Natural killer cell treated with Interleukin-12 subunit alpha and Interleukin-12 subunit beta and Interleukin-15 and Interleukin-18, amount 100 ng/mL, for 72 hours (primary cell): ENCODE measurements at regions not wholly inside any gene's neighbourhood (a gene's known extent, or its start where the extent isn't known, plus 50 kb on each side); places are given as distances from the start of the nearest gene placed in this dataset.
"Not testable (repeated sequence)": the region's sequence is repeated elsewhere in the genome, so short reads cannot be mapped to it uniquely, and the experiment has no call there.

Experiments used
- ATAC-seq, 2 donors: fragments of 150-1000 bp; cut with Tn5 transposase in 1 of 2; sonication (Bioruptor Pico), chemical (Tn5 transposase) in 1 of 2; 2 replicates each; pipeline ENCODE4 v1.10.0; 2021
- DNase-seq: peaks from one replicate; pipeline ENCODE4 v3.0.0; 2022; ENCODE audit warnings: low spot score
- H3K27ac Mint-ChIP-seq, 2 donors: 1 replicate in 1 of 2; 2 replicates in 1 of 2; pipeline ENCODE4 v1.8.0; 2022; ENCODE audit warnings: mixed read lengths in 2 of 2, mild to moderate bottlenecking in 1 of 2, moderate library complexity in 1 of 2
- H3K27me3 Mint-ChIP-seq, 2 donors: 1 replicate in 1 of 2; 2 replicates in 1 of 2; pipeline ENCODE4 v1.8.0; 2022; ENCODE audit warnings: mixed read lengths in 2 of 2
- H3K36me3 Mint-ChIP-seq: one replicate; pipeline ENCODE4 v1.8.0; 2022; ENCODE audit warnings: mixed read lengths
- H3K4me1 Mint-ChIP-seq, 2 donors: 1 replicate in 1 of 2; 2 replicates in 1 of 2; pipeline ENCODE4 v1.8.0; 2022; ENCODE audit warnings: low read depth in 2 of 2, mixed read lengths in 2 of 2, mild to moderate bottlenecking in 1 of 2
- H3K4me3 Mint-ChIP-seq: one replicate; pipeline ENCODE4 v1.8.0; 2022; ENCODE audit warnings: mixed read lengths
- H3K9me3 Mint-ChIP-seq: 2 replicates; pipeline ENCODE4 v1.8.0; 2022; ENCODE audit warnings: mixed read lengths

- H3K9me3 Mint-ChIP-seq: peaks cover 13% of the 10 kb centered on the region
- no peak overlapping the region for H3K4me3 Mint-ChIP-seq
- H3K36me3 Mint-ChIP-seq: peaks cover 5% of the 10 kb centered on the region
- DNase-seq (no peak), ATAC-seq (no peak)
- H3K4me1 Mint-ChIP-seq: no peaks in the 10 kb centered on the region
- H3K27me3 Mint-ChIP-seq: no peaks in the 10 kb centered on the region
- no peak overlapping the region for H3K27ac Mint-ChIP-seq
Observed at GRCh38 chr11:16542353-16542752, 186.0 kb upstream of the SOX6 start.

- ATAC-seq (no peak), DNase-seq (no peak)
- Mint-ChIP-seq H3K36me3 (peaks cover 5% of the 10 kb centered on the region), H3K27ac (no peak overlapping the region), H3K9me3 (peaks cover 14% of the 10 kb centered on the region), H3K27me3 (no peaks in the 10 kb centered on the region), H3K4me1 (no peaks in the 10 kb centered on the region), H3K4me3 (no peak overlapping the region)
Observed at GRCh38 chr11:16536513-16536912, 180.2 kb upstream of the SOX6 start.

GRCh38 chr11:16528639-16529038 is 172.3 kb upstream of the SOX6 start:
- ATAC-seq (no peak), DNase-seq (no peak)
- Mint-ChIP-seq H3K27ac (no peak overlapping the region), H3K27me3 (no peaks in the 10 kb centered on the region), H3K9me3 (peaks cover 4% of the 10 kb centered on the region), H3K4me3 (no peak overlapping the region), H3K36me3 (no peaks in the 10 kb centered on the region), H3K4me1 (no peaks in the 10 kb centered on the region)

GRCh38 chr11:16527525-16528246 is 171.3 kb upstream of the SOX6 start:
- Mint-ChIP-seq H3K4me3 (no peak overlapping the region), H3K36me3 (no peaks in the 10 kb centered on the region), H3K9me3 (peaks cover 4% of the 10 kb centered on the region), H3K27me3 (no peaks in the 10 kb centered on the region), H3K27ac (no peak overlapping the region), H3K4me1 (no peaks in the 10 kb centered on the region)
- ATAC-seq: no peak
- no peak for DNase-seq

- H3K36me3 Mint-ChIP-seq: no peaks in the 10 kb centered on the region
- no peak overlapping the region for H3K27ac Mint-ChIP-seq
- no peaks in the 10 kb centered on the region for H3K4me1 Mint-ChIP-seq
- peaks cover 4% of the 10 kb centered on the region for H3K9me3 Mint-ChIP-seq
- no peak overlapping the region for H3K4me3 Mint-ChIP-seq
- no peak for DNase-seq
- no peaks in the 10 kb centered on the region for H3K27me3 Mint-ChIP-seq
- ATAC-seq: no peak
Observed at GRCh38 chr11:16526947-16527346, 170.6 kb upstream of the SOX6 start.

DNA sequence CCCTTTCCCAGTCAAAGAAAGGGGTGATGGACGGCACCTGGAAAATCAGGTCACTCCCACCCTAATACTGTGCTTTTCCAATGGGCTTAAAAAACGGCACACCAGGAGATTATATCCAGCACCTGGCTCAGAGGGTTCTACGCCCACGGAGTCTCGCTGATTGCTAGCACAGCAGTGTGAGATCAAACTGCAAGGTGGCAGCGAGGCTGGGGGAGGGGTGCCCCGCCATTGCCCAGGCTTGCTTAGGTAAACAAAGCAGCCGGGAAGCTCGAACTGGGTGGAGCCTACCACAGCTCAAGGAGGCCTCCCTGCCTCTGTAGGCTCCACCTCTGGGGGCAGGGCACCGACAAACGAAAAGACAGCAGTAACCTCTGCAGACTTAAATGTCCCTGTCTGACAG is 164.4 kb upstream of the SOX6 start:
- H3K27ac Mint-ChIP-seq, DNase-seq, H3K36me3 Mint-ChIP-seq, H3K27me3 Mint-ChIP-seq, H3K9me3 Mint-ChIP-seq, H3K4me3 Mint-ChIP-seq, H3K4me1 Mint-ChIP-seq, ATAC-seq: not testable (repeated sequence)

- no peak overlapping the region for H3K27ac Mint-ChIP-seq
- H3K9me3 Mint-ChIP-seq: peaks cover 4% of the 10 kb centered on the region
- H3K4me1 Mint-ChIP-seq: no peaks in the 10 kb centered on the region
- no peak overlapping the region for H3K4me3 Mint-ChIP-seq
- no peaks in the 10 kb centered on the region for H3K36me3 Mint-ChIP-seq
- ATAC-seq (no peak), DNase-seq (no peak)
- H3K27me3 Mint-ChIP-seq: no peaks in the 10 kb centered on the region
Observed at GRCh38 chr11:16512899-16513241, 156.5 kb upstream of the SOX6 start.

GRCh38 chr11:16512198-16512898 is 156.0 kb upstream of the SOX6 start:
- Mint-ChIP-seq H3K27me3 (no peaks in the 10 kb centered on the region), H3K27ac (no peak overlapping the region), H3K4me3 (no peak overlapping the region), H3K9me3 (peaks cover 4% of the 10 kb centered on the region), H3K36me3 (no peaks in the 10 kb centered on the region), H3K4me1 (no peaks in the 10 kb centered on the region)
- no peak for DNase-seq
- no peak for ATAC-seq

- no peaks in the 10 kb centered on the region for H3K27me3 Mint-ChIP-seq
- no peaks in the 10 kb centered on the region for H3K4me1 Mint-ChIP-seq
- no peak overlapping the region for H3K4me3 Mint-ChIP-seq
- no peak for DNase-seq
- ATAC-seq: no peak
- H3K9me3 Mint-ChIP-seq: peaks cover 7% of the 10 kb centered on the region
- H3K36me3 Mint-ChIP-seq: peaks cover 4% of the 10 kb centered on the region
- H3K27ac Mint-ChIP-seq: no peak overlapping the region
Observed at GRCh38 chr11:16511116-16512114, 155.1 kb upstream of the SOX6 start.

DNA sequence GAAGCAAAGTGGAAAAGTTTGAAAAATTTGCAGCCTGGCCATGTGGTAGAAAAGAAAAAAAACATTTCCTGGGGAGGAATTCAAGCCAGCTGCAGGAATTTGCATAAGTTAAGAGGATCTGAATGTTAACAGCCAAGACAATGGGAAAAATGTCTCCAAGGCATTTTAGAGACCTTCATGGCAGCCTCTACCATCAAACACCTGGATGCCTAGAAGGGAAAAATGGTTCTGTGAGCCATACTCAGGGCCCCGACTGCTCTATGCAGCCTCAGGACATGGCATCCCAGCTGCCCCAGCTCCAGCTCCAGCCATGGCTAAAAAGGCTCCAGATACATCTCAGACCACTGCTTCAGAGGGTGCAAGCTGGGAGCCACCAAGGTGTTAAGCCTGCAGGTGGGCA is 149.1 kb upstream of the SOX6 start:
- peaks cover 10% of the 10 kb centered on the region for H3K9me3 Mint-ChIP-seq

GRCh38 chr11:16503891-16504290 is 147.5 kb upstream of the SOX6 start:
- peaks cover 15% of the 10 kb centered on the region for H3K9me3 Mint-ChIP-seq
- H3K27me3 Mint-ChIP-seq, ATAC-seq, DNase-seq, H3K4me3 Mint-ChIP-seq, H3K27ac Mint-ChIP-seq, H3K4me1 Mint-ChIP-seq: not testable (repeated sequence)
- peaks cover 17% of the 10 kb centered on the region for H3K36me3 Mint-ChIP-seq

More for the DNA sequence above, 149.1 kb upstream of the SOX6 start:
- Mint-ChIP-seq H3K4me3 (no peak overlapping the region), H3K4me1 (no peaks in the 10 kb centered on the region), H3K36me3 (peaks cover 12% of the 10 kb centered on the region), H3K27me3 (no peaks in the 10 kb centered on the region), H3K27ac (no peak overlapping the region)
- DNase-seq (no peak), ATAC-seq (no peak)

DNA sequence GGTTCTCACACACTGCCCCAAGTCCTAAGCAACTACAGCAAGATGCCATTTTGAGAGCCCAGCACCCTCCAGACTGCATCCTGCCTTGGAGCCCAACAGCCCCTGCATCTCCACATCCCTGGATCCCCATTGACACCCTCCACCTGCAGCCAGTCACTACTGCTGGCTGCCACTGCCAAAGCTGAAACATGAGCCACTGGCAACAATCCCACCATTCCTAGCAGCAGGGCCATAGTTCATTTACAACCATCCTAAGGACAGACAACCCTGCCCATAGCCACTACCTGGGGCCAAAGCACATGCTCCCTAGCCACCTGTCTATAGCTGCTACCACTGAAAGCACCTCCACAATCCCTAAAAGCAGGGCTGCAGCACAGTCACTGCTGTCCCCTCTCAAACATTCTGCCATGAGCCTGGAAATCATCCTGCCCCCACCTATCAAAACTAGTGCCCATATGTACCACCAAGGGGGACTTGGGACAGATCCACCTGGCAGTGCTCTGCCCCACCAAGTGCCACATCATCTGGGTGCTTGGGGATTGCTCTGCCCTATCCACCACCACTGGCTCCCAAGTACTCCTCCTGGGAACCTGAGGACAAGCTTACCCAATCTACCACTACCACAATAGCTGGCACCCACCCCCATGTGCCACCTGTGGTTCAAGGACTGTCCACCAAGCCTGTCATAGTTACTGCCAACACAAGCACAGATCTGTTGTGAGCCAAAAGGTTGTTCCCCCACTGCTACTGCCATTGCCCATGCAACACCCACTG is 138.8 kb upstream of the SOX6 start:
- Mint-ChIP-seq H3K4me3 (no peak overlapping the region), H3K36me3 (peaks cover 6% of the 10 kb centered on the region), H3K4me1 (no peaks in the 10 kb centered on the region), H3K9me3 (peaks cover 15% of the 10 kb centered on the region), H3K27ac (no peak overlapping the region), H3K27me3 (no peaks in the 10 kb centered on the region)
- no peak for DNase-seq
- ATAC-seq: peak in 1 of 2 donors; percentile 44

DNA sequence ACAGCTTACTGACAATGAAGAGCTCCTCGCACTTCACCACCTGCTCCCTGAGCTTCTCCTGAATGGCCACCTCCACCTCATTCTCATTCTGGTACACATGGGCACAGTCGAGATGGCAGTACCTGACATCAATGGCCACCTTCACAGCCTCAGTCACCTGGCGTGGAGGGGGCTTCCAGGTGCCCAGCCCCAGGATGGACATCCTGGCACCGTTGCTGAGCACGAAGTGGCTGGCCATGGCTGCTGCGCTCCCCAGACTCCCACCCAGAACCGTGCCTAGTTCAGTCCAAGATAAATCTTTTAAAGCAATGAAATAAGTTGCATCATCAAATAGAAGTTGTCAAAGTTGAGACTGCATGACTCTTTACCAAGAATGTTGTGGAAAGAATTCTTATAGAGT is 128.1 kb upstream of the SOX6 start:
- DNase-seq (no peak), ATAC-seq (no peak)
- H3K27me3 Mint-ChIP-seq: no peaks in the 10 kb centered on the region
- H3K9me3 Mint-ChIP-seq: peaks cover 4% of the 10 kb centered on the region
- H3K27ac Mint-ChIP-seq: no peak overlapping the region
- H3K4me3 Mint-ChIP-seq: no peak overlapping the region
- H3K36me3 Mint-ChIP-seq: no peaks in the 10 kb centered on the region
- H3K4me1 Mint-ChIP-seq: no peaks in the 10 kb centered on the region
